HG03196 (cell line): ENCODE measurements at regions not wholly inside any gene's neighbourhood (a gene's known extent, or its start where the extent isn't known, plus 50 kb on each side); places are given as distances from the start of the nearest gene placed in this dataset.

Experiments used
- ATAC-seq: cut with Tn5 transposase; IDR thresholded peaks from one replicate; pipeline ENCODE4 v1.9.1; 2021; ENCODE audit not compliant: unreplicated experiment

DNA sequence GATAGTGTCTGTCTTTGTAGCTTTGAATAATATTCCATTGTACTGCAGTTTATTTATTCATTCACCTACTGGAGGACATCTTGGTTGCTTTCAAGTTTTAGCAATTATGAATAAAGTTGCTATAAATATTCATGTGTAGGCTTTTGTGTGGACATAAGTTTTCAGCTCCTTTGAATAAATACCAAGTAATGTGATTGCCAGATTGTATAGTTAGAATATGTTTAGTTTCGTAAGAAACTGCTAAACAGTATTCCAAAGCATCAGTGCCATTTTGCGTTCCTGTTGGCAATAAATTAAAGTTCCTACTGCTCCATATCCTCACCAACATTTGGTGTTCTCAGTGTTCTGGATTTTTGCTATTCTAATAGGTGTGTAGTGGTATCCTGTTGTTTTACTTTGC is 311.7 kb upstream of the FMN2 start:
- no peak for ATAC-seq

- no peak for ATAC-seq
These were observed 306.8 kb upstream of the FMN2 start for GRCh38 chr1:239784896-239785295.

GRCh38 chr1:239785576-239785975 is 306.1 kb upstream of the FMN2 start:
- ATAC-seq: no peak

- ATAC-seq: no peak
These were observed 305.2 kb upstream of the FMN2 start for GRCh38 chr1:239786464-239786863.

- no peak for ATAC-seq
These were observed 299.5 kb upstream of the FMN2 start for GRCh38 chr1:239792157-239792556.

DNA sequence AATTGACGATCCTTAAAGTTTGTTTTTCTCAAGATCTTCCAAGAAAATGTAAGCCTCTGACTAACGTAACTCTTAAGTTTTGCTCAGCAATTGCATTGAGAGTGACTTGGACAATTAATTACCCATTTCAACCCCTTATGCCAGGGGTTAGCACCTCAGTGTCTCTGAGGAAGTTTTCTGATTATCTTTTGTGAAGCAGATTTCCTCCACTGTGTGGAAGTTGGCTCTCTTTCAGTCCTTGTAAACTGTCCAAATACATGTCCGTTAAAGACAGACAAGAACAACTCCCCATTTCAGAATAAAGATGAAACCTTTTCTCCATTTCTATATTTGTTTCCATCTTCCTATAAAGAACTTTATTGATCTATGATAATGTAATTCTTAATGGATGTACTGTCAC is 296.4 kb upstream of the FMN2 start:
- no peak for ATAC-seq

DNA sequence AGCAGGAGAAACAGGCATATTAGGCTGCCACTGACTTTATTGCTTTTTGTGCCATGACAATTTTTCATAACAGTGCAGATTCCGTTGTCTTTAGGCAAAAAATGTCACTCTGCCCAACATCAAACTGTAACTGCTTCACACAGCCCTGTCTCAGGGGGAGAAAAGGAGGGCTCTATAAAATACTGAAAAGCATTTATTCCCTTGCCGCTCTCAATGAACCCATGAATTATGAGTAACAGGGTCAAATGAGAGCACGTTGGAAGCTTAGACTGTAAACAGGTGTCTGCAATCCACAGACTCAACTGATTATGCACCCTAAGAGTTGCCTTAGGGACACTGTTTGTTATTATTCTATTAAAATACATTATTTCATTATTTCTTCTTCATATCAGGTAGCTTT is 292.1 kb upstream of the FMN2 start:
- ATAC-seq: no peak

DNA sequence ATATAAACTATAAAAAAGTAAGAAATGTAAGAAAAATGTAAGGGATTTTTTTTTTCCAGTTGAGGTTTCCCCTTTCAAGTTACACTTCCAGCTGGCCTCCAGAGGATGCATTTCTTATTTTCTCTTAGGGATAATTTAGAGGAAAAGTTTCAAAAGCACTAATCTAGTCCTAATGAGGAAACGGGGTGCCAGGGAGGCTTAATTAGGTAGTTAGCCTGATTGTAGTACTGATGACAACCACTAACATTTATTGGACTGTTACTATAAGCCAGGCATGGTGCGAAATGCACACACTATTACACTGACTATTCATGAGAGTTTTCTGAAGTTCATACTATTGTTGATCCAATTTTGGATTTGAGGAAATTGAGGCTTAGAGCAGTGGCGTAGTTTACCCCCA is 290.8 kb upstream of the FMN2 start:
- no peak for ATAC-seq

DNA sequence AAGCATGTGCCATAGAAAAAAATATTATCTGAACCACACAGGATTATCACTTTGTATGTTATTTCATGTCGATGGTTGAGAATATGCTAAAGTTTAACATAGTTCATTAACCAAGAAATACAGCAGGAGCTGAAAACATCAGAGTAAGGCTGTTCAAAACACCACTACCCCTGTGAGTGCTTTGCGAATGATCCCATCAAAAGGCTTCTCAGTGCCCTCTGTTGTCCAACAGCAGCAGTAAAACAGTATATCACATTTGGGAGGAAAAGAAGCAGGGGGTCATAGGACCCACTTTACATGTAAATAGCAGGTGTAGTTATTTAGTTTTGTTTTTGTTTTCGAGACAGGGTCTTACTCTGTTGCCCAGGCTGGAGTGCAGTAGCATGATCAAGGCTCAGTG is 289.4 kb upstream of the FMN2 start:
- no peak for ATAC-seq

- no peak for ATAC-seq
These were observed 287.9 kb upstream of the FMN2 start for GRCh38 chr1:239803781-239804180.

DNA sequence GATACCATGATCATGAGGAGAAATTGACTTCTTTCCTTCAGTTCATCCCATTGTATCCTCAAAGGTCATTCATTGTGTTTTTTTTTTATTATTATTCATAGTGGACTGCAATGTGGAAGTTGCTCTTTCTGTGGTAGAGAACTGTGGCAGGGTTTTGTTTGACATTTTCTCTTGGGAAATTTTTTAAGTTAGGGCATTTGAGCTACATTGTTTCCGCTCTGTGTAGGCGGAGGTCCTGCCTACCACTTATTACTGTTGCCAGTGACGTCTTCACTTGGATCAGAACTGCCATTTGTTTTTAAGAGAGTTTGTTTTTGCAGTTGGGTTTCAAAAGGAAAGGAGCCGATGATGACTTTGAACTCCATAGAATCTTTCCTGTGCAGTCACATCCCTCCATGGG is 287.4 kb upstream of the FMN2 start:
- no peak for ATAC-seq

DNA sequence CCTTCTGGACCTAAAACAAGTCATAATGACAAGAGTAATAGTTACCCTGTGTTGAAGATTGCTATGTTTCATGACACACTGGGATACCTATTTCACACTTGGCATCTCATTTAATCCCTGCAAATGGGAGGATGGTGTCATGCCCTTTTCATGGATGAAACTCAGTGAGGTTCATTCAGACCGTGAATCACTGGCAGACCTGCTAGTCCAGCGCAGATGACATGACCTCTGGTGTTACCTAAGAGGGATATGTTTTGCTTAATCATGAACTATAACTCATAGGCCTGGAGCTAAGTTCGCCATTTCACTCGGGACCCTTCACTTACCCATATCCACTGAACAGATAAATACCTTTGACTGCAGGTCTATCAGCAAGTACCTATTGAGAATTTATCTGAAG is 286.6 kb upstream of the FMN2 start:
- no peak for ATAC-seq

GRCh38 chr1:239805851-239806772 is 285.6 kb upstream of the FMN2 start:
- ATAC-seq: no peak

DNA sequence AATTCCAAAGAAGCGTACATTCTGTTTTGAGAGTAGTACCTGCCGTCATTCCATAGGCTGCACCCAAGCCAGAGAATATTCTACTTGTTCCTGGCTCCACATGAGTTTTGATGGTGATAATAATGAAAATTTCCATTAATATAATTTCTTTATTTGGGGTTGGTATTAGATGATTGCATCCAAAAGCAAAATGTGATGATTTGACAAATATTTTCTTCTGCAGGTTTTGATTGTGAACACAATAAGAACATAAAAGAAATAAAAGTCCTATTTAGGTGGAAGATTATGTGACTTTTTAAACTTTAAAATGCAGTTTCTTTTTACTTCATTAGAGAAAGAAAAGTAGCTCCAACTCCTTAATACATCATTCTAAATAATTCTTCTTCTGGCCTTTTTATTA is 284.8 kb upstream of the FMN2 start:
- ATAC-seq: no peak

GRCh38 chr1:239807361-239807760 is 284.3 kb upstream of the FMN2 start:
- ATAC-seq: no peak

- no peak for ATAC-seq
These were observed 281.6 kb upstream of the FMN2 start for GRCh38 chr1:239810061-239810481.

- ATAC-seq: no peak
These were observed 280.3 kb upstream of the FMN2 start for GRCh38 chr1:239811211-239811885.

GRCh38 chr1:239812580-239812979 is 279.1 kb upstream of the FMN2 start:
- no peak for ATAC-seq

- no peak for ATAC-seq
These were observed 277.3 kb upstream of the FMN2 start for GRCh38 chr1:239814306-239814881.

- ATAC-seq: no peak
These were observed 276.6 kb upstream of the FMN2 start for GRCh38 chr1:239815074-239815473.

- ATAC-seq: no peak
These were observed 275.5 kb upstream of the FMN2 start for GRCh38 chr1:239816081-239816782.
